ENCODE measurements at regions not wholly inside any gene's neighbourhood (a gene's known extent, or its start where the extent isn't known, plus 50 kb on each side); places are given as distances from the start of the nearest gene placed in this dataset.

- Histone ChIP-seq H3K18ac (ENCODE audit: low read depth, low read length) (no peak overlapping the region), H3K9ac (ENCODE audit: low read depth, low read length) (no peak overlapping the region), H3K23ac (ENCODE audit: low read depth, low read length) (no peak overlapping the region), H4K20me1 (ENCODE audit: insufficient read depth, low read length) (no peaks in the 10 kb centered on the region), H3K4me3 (ENCODE audit: insufficient read depth, low read depth, low read length) (no peak overlapping the region), H3K9me3 (ENCODE audit: control insufficient read depth, insufficient read depth, low read length) (0 out of 2 replicates have a peak, but pooled peaks cover 3% of the 10 kb centered on the region), H3K9me1 (ENCODE audit: insufficient read depth, low read length) (no peaks in the 10 kb centered on the region), H3K27ac (ENCODE audit: insufficient read depth, low read length) (no peak overlapping the region), H2AFZ (replicated peaks; ENCODE audit: low read length, poor library complexity) (no peak overlapping the region), H3K36me3 (ENCODE audit: control insufficient read depth, insufficient read depth, low read length) (no peaks in the 10 kb centered on the region), H3K4me2 (ENCODE audit: low read depth, low read length) (no peak overlapping the region), H4K8ac (ENCODE audit: low read depth in 2 of 2, low read length in 2 of 2) (no peak overlapping the region), H3K14ac (replicated peaks; ENCODE audit: low read depth, low read length) (no peak overlapping the region), H2BK5ac (ENCODE audit: low read depth, low read length, poor library complexity, severe bottlenecking) (no peak overlapping the region), H2BK20ac (ENCODE audit: low read depth, low read length) (no peak overlapping the region), H2BK15ac (ENCODE audit: low read depth, low read length) (no peak overlapping the region), H2AK5ac (ENCODE audit: low read depth, low read length) (no peak overlapping the region), H4K91ac (ENCODE audit: insufficient read depth, low read depth, low read length) (no peak overlapping the region), H3K79me1 (ENCODE audit: low read depth in 1 of 2, low read length in 2 of 2) (no peaks in the 10 kb centered on the region), H2BK120ac (ENCODE audit: low read depth, low read length) (no peak overlapping the region), H4K5ac (ENCODE audit: low read depth, low read length) (no peak overlapping the region), H3K27me3 (ENCODE audit: control insufficient read depth, insufficient read depth, low read length) (no peaks in the 10 kb centered on the region), H3K4ac (ENCODE audit: low read depth, low read length) (no peak overlapping the region), H2AK9ac (replicated peaks; ENCODE audit: low read depth, low read length, poor library complexity) (no peak overlapping the region), H3K56ac (ENCODE audit: extremely low read depth, insufficient read depth, low read length) (no peak overlapping the region), H3K4me1 (ENCODE audit: control insufficient read depth, insufficient read depth, low read length) (no peaks in the 10 kb centered on the region)
- dilution Hi-C loops (cut with HindIII; ENCODE audit: low sequenced_read_pairs, unreplicated experiment), result no loop called here
- TF ChIP-seq NFE2L2 (IDR thresholded peaks at IDR 0.05; ENCODE audit: low read depth, low read length) (no peak), CEBPB (IDR thresholded peaks at IDR 0.05; ENCODE audit: low read depth, low read length) (no peak)
- WGBS, 2 experiments (ENCODE audit: extremely low coverage in 2 of 2, insufficient read length in 1 of 2), result no CpG with 5 or more reads among the region's 2 CpGs
- no peak for DNase-seq
- intact Hi-C loops (cut with micrococcal nuclease), result no loop called here
- in situ Hi-C loops (cut with MboI; ENCODE audit: low sequenced_read_pairs), result no loop called here
- CTCF ChIA-PET, result no interaction called here
- POLR2A ChIA-PET (ENCODE audit: unreplicated experiment), result no interaction called here
- no peak for ATAC-seq (ENCODE audit: low read depth)
- no TSS peak for BruUV-seq (replicated peaks)
Measured at GRCh38 chr4:166293556-166293955, 420.5 kb downstream of the TLL1 start.

Measured in IMR-90 (cell line).